ENCODE measurements at regions not wholly inside any gene's neighbourhood (a gene's known extent, or its start where the extent isn't known, plus 50 kb on each side); places are given as distances from the start of the nearest gene placed in this dataset.

GRCh38 chr10:3471927-3472286 lies 299.3 kb upstream of the PITRM1 start:
- DNase-seq (ENCODE audit: low read depth in 3 of 3, low spot score in 2 of 3) = no peak

GRCh38 chr10:3471472-3471871 lies 298.9 kb upstream of the PITRM1 start:
- DNase-seq (ENCODE audit: low read depth in 3 of 3, low spot score in 2 of 3) = no peak

- no peak for DNase-seq (ENCODE audit: low read depth in 3 of 3, low spot score in 2 of 3)
Observed at GRCh38 chr10:3470191-3470590, 297.6 kb upstream of the PITRM1 start.

- no peak for DNase-seq (ENCODE audit: low read depth in 3 of 3, low spot score in 2 of 3)
Observed at GRCh38 chr10:3469639-3470020, 297.0 kb upstream of the PITRM1 start.

GRCh38 chr10:3468919-3469638 lies 296.5 kb upstream of the PITRM1 start:
- no peak for DNase-seq (ENCODE audit: low read depth in 3 of 3, low spot score in 2 of 3)

- no peak for DNase-seq (ENCODE audit: low read depth in 3 of 3, low spot score in 2 of 3)
Observed at GRCh38 chr10:3467052-3467951, 294.7 kb upstream of the PITRM1 start.

- no peak for DNase-seq (ENCODE audit: low read depth in 3 of 3, low spot score in 2 of 3)
Observed at GRCh38 chr10:3465406-3465891, 292.9 kb upstream of the PITRM1 start.

- DNase-seq (ENCODE audit: low read depth in 3 of 3, low spot score in 2 of 3) = no peak
Observed at GRCh38 chr10:3464760-3465405, 292.3 kb upstream of the PITRM1 start.

- no peak for DNase-seq (ENCODE audit: low read depth in 3 of 3, low spot score in 2 of 3)
Observed at GRCh38 chr10:3460420-3461128, 288.0 kb upstream of the PITRM1 start.

- DNase-seq (ENCODE audit: low read depth in 3 of 3, low spot score in 2 of 3) = no peak
Observed at GRCh38 chr10:3455385-3456334, 283.1 kb upstream of the PITRM1 start.

- no peak for DNase-seq (ENCODE audit: low read depth in 3 of 3, low spot score in 2 of 3)
Observed at GRCh38 chr10:3452683-3453361, 280.2 kb upstream of the PITRM1 start.

- no peak for DNase-seq (ENCODE audit: low read depth in 3 of 3, low spot score in 2 of 3)
Observed at GRCh38 chr10:3452173-3452626, 279.6 kb upstream of the PITRM1 start.

- no peak for DNase-seq (ENCODE audit: low read depth in 3 of 3, low spot score in 2 of 3)
Observed at GRCh38 chr10:3451516-3452172, 279.1 kb upstream of the PITRM1 start.

GRCh38 chr10:3446221-3446620 lies 273.6 kb upstream of the PITRM1 start:
- no peak for DNase-seq (ENCODE audit: low read depth in 3 of 3, low spot score in 2 of 3)

GRCh38 chr10:3445648-3446047 lies 273.1 kb upstream of the PITRM1 start:
- no peak for DNase-seq (ENCODE audit: low read depth in 3 of 3, low spot score in 2 of 3)

GRCh38 chr10:3442451-3442990 lies 269.9 kb upstream of the PITRM1 start:
- DNase-seq (ENCODE audit: low read depth in 3 of 3, low spot score in 2 of 3) = no peak

- no peak for DNase-seq (ENCODE audit: low read depth in 3 of 3, low spot score in 2 of 3)
Observed at GRCh38 chr10:3439183-3439582, 266.6 kb upstream of the PITRM1 start.

- no peak for DNase-seq (ENCODE audit: low read depth in 3 of 3, low spot score in 2 of 3)
Observed at GRCh38 chr10:3438606-3439005, 266.0 kb upstream of the PITRM1 start.

Data from right renal cortex interstitium (tissue), 3 donors.